K562 (cell line): ENCODE measurements at regions not wholly inside any gene's neighbourhood (a gene's known extent, or its start where the extent isn't known, plus 50 kb on each side); places are given as distances from the start of the nearest gene placed in this dataset.

Experiments used
- ATAC-seq: fragments of 200-7000 bp; cut with Tn5 transposase; 3 replicates; pipeline ENCODE4 v1.9.1; 2020; ENCODE audit warnings: moderate library complexity
- BruUV-seq: library from RNA; stranded (reverse); fragments of 400-500 nt; replicated peaks from 2 replicates; lab custom pipeline; 2021; lab: Mats Ljungman, UMichigan
- CTCF ChIA-PET: fragments of 300-600 bp; formaldehyde crosslinking; extraction: SDS; loops from one replicate; lab custom pipeline; 2021; ENCODE audit warnings: low intra/inter-chr PET ratio; lab: Yijun Ruan, JAX
- POLR2A ChIA-PET: fragments of 300-600, 350-650 bp; sonication (Branson Sonifier 250); formaldehyde crosslinking; extraction: SDS; loops from one replicate; lab custom pipeline; 2021; ENCODE audit warnings: antibody characterized with exemption, inconsistent platforms; lab: Yijun Ruan, JAX
- DNase-seq, 4 experiments: peaks; one replicate each; pipeline versions ENCODE4 v3.0.0 to v3.0.0-alpha.2; 2011 to 2018; ENCODE audit warnings: low spot score in 3 of 4, mixed read lengths in 3 of 4; ENCODE audit errors: extremely low read depth in 1 of 4
- FAIRE-seq: peaks from 2 replicates; lab custom pipeline; 2011; peaks lifted over from hg19 to GRCh38; lab: Jason Lieb, UNC
- H2AFZ ChIP-seq: 2 replicates; pipeline ENCODE4 v1.6.0; 2011; ENCODE audit warnings: low read depth, low read length, control low read depth, inconsistent platforms
- H3K27ac ChIP-seq: fragments of 200-600 bp; 3 replicates; pipeline ENCODE4 v1.8.0; 2011; ENCODE audit warnings: low read depth, mild to moderate bottlenecking, control low read depth, inconsistent platforms, low read length, moderate library complexity, mixed read lengths; ENCODE audit errors: extremely low read depth
- H3K27me3 ChIP-seq, 2 experiments: fragments of 300-600 bp in 1 of 2; 2 replicates in 1 of 2; 3 replicates in 1 of 2; pipeline versions ENCODE4 v1.6.0 to v1.8.0; 2011; ENCODE audit warnings: inconsistent platforms in 2 of 2, low read length in 2 of 2, mild to moderate bottlenecking in 1 of 2, mixed read lengths in 1 of 2, moderate library complexity in 1 of 2; ENCODE audit not compliant: control insufficient read depth in 2 of 2, insufficient read depth in 2 of 2
- H3K36me3 ChIP-seq: fragments of 300-600 bp; 3 replicates; pipeline ENCODE4 v1.8.0; 2011; ENCODE audit warnings: mild to moderate bottlenecking, low read length, inconsistent platforms; ENCODE audit not compliant: control insufficient read depth, insufficient read depth
- H3K4me1 ChIP-seq, 2 experiments: fragments of 200-600 bp in 1 of 2; replicated peaks in 1 of 2; 2 replicates in 1 of 2; 3 replicates in 1 of 2; pipeline versions ENCODE4 v1.5.1 to v1.8.0; 2011; ENCODE audit warnings: inconsistent platforms in 2 of 2, low read length in 2 of 2, mild to moderate bottlenecking in 1 of 2, mixed read lengths in 1 of 2, moderate library complexity in 1 of 2; ENCODE audit not compliant: control insufficient read depth in 2 of 2, insufficient read depth in 2 of 2
- H3K4me2 ChIP-seq: 2 replicates; pipeline ENCODE4 v1.6.1; 2011; ENCODE audit warnings: low read length, control low read depth, inconsistent platforms, mixed read lengths; ENCODE audit not compliant: insufficient read depth
- H3K4me3 ChIP-seq: fragments of 200-600 bp; sonication (generic), shearing (Covaris generic); 2 replicates; pipeline ENCODE4 v1.5.1; 2016; ENCODE audit warnings: control low read depth, inconsistent platforms
- H3K79me2 ChIP-seq: fragments of 200-600 bp; 3 replicates; pipeline ENCODE4 v1.8.0; 2011; ENCODE audit warnings: low read length, inconsistent platforms; ENCODE audit not compliant: control insufficient read depth, insufficient read depth
- H3K9ac ChIP-seq, 2 experiments: 2 replicates each; pipeline versions ENCODE4 v1.6.0 to v1.6.1; 2011; ENCODE audit warnings: low read depth in 2 of 2, low read length in 2 of 2, control low read depth in 1 of 2, inconsistent platforms in 1 of 2, mild to moderate bottlenecking in 1 of 2, mixed read lengths in 1 of 2; ENCODE audit not compliant: insufficient read depth in 1 of 2
- H3K9me1 ChIP-seq: one replicate; pipeline ENCODE4 v1.6.0; 2011; ENCODE audit warnings: inconsistent platforms, mild to moderate bottlenecking, low read length, moderate library complexity; ENCODE audit not compliant: control insufficient read depth, insufficient read depth
- H3K9me3 ChIP-seq: replicated peaks from 2 replicates; pipeline ENCODE4 v1.5.1; 2011; ENCODE audit warnings: low read depth, low read length, inconsistent platforms; ENCODE audit not compliant: control insufficient read depth, insufficient read depth
- H4K20me1 ChIP-seq: replicated peaks from 2 replicates; pipeline ENCODE4 v1.6.1; 2011; ENCODE audit warnings: low read length, inconsistent platforms, mixed read lengths; ENCODE audit not compliant: control insufficient read depth, insufficient read depth
- CHD2 ChIP-seq: IDR thresholded peaks from 2 replicates; pipeline ENCODE4 v1.6.1; 2011; ENCODE audit warnings: low read depth, low read length
- E2F8 ChIP-seq: fragments of 450-650 bp; IDR thresholded peaks from 2 replicates; pipeline ENCODE4 v1.7.1; 2018; ENCODE audit warnings: mild to moderate bottlenecking, low read depth; ENCODE audit not compliant: partially characterized antibody
- GATA2 ChIP-seq: sonication (generic); formaldehyde crosslinking; IDR thresholded peaks from 2 replicates; pipeline ENCODE4 v1.4.0; 2020; ENCODE audit warnings: mild to moderate bottlenecking, missing genetic modification reagents
- MYNN ChIP-seq, 2 experiments: sonication (generic); formaldehyde crosslinking in 1 of 2; IDR thresholded peaks; 2 replicates each; pipeline versions ENCODE4 v1.5.0 to v1.6.1; 2016 to 2020; ENCODE audit warnings: antibody characterized with exemption in 1 of 2, missing genetic modification reagents in 1 of 2
- NFYB ChIP-seq: IDR thresholded peaks from 2 replicates; pipeline ENCODE4 v1.6.1; 2011; ENCODE audit warnings: mild to moderate bottlenecking, moderate library complexity; ENCODE audit not compliant: insufficient read length; ENCODE audit errors: extremely low read depth
- RBM14 ChIP-seq: fragments of 200-400 bp; formaldehyde crosslinking; IDR thresholded peaks from 2 replicates; pipeline ENCODE4 v1.6.1; 2018; ENCODE audit warnings: low read depth, mild to moderate bottlenecking, low read length, moderate library complexity, borderline replicate concordance; ENCODE audit not compliant: insufficient read depth
- SAP30 ChIP-seq: fragments of 200-600 bp; sonication (generic); IDR thresholded peaks from 2 replicates; pipeline ENCODE4 v1.6.1; 2012; ENCODE audit warnings: borderline replicate concordance, low read depth, mild to moderate bottlenecking, moderate library complexity, low read length, control low read depth, inconsistent platforms; ENCODE audit not compliant: insufficient read depth, poor library complexity, severe bottlenecking
- SMAD3 ChIP-seq: fragments of 450-650 bp; formaldehyde crosslinking; conservative IDR thresholded peaks from 2 replicates; pipeline ENCODE4 v1.4.0; 2020; ENCODE audit warnings: mild to moderate bottlenecking
- ZBTB7A ChIP-seq: IDR thresholded peaks from 2 replicates; pipeline ENCODE4 v1.6.1; 2011; ENCODE audit warnings: low read depth, mild to moderate bottlenecking, low read length, moderate library complexity, borderline replicate concordance; ENCODE audit not compliant: control insufficient read depth
- ZNF277 ChIP-seq: fragments of 250-450 bp; sonication (Bioruptor Pico); IDR thresholded peaks from 2 replicates; pipeline ENCODE4 v1.8.0; 2022; ENCODE audit warnings: inconsistent platforms, mild to moderate bottlenecking, moderate library complexity, borderline replicate concordance
- ZNF512 ChIP-seq: IDR thresholded peaks from 2 replicates; pipeline ENCODE4 v1.6.1; 2016; ENCODE audit warnings: missing genetic modification characterization, missing compliant biosample characterization
- ZNF764 ChIP-seq: fragments of 250-450 bp; sonication (Bioruptor Pico); IDR thresholded peaks from 2 replicates; pipeline ENCODE4 v1.4.0; 2020; ENCODE audit warnings: low read depth, mild to moderate bottlenecking, moderate library complexity
- in situ Hi-C: fragments of 300-500 bp; cut with MboI; formaldehyde crosslinking; loops from 4 replicates; pipeline ENCODE4 v1.15.0; 2018; ENCODE audit warnings: inconsistent platforms, mixed read lengths
- intact Hi-C: fragments of 100-400 bp; cut with micrococcal nuclease; formaldehyde crosslinking; loops from 2 replicates; pipeline ENCODE4 v1.14.2; 2022

GRCh38 chr4:18813055-18813454, 791.5 kb upstream of the LCORL start:
- Histone ChIP-seq H3K27ac (no peak overlapping the region), H3K4me3 (no peak overlapping the region), H3K4me2 (no peak overlapping the region), H3K27me3 (no peaks in the 10 kb centered on the region), H3K9me3 (no peaks in the 10 kb centered on the region), H3K9me1 (no peaks in the 10 kb centered on the region), H3K36me3 (no peaks in the 10 kb centered on the region), H3K79me2 (no peaks in the 10 kb centered on the region), H3K9ac (no peak overlapping the region), H3K4me1 (no peaks in the 10 kb centered on the region), H2AFZ (no peak overlapping the region), H4K20me1 (no peaks in the 10 kb centered on the region)
- intact Hi-C loops = no loop called here
- POLR2A ChIA-PET = no interaction called here
- FAIRE-seq (no peak), DNase-seq (no peak), ATAC-seq (no peak)
- in situ Hi-C loops = no loop called here
- TF ChIP-seq SMAD3 (no peak), GATA2 (CRISPR knock-in tag) (no peak), ZNF512 (no peak), ZBTB7A (no peak), E2F8 (no peak), MYNN (IDR thresholded peaks at IDR 0.05) (no peak), MYNN (CRISPR knock-in tag; IDR thresholded peaks at IDR 0.05) (no peak), RBM14 (no peak), ZNF277 (CRISPR knock-in tag) (no peak), ZNF764 (no peak), NFYB (no peak), CHD2 (no peak), SAP30 (no peak)
- CTCF ChIA-PET = no interaction called here
- BruUV-seq = no TSS peak
